Sigmoid colon (tissue), 4 donors: ENCODE measurements at regions not wholly inside any gene's neighbourhood (a gene's known extent, or its start where the extent isn't known, plus 50 kb on each side); places are given as distances from the start of the nearest gene placed in this dataset.

Experiments used
- CTCF ChIP-seq, 4 experiments: fragments of 450-650 bp in 3 of 4; fragments of 200-600 bp in 1 of 4; IDR thresholded peaks; one replicate each; pipeline ENCODE4 v1.5.1; 2016 to 2019; ENCODE audit warnings: antibody characterized with exemption in 4 of 4, mild to moderate bottlenecking in 3 of 4, moderate library complexity in 2 of 4
- EP300 ChIP-seq, 4 donors: sonication (generic); formaldehyde crosslinking; IDR thresholded peaks; one replicate each; pipeline ENCODE4 v1.6.1; 2017; ENCODE audit warnings: antibody characterized with exemption in 4 of 4

GRCh38 chr7:86407291-86407690 is 236.4 kb upstream of the GRM3 start:
- no peak for TF ChIP-seq CTCF (IDR thresholded peaks at IDR 0.05)
- no peak for TF ChIP-seq EP300 (IDR thresholded peaks at IDR 0.05)
